OCI-LY7 (cell line): ENCODE measurements at regions not wholly inside any gene's neighbourhood (a gene's known extent, or its start where the extent isn't known, plus 50 kb on each side); places are given as distances from the start of the nearest gene placed in this dataset.

Experiments
- CTCF ChIP-seq: fragments of 200-600 bp; sonication (generic); conservative IDR thresholded peaks from 2 replicates; pipeline ENCODE4 v1.5.1; 2014; ENCODE audit warnings: mild to moderate bottlenecking, antibody characterized with exemption, low read length, moderate library complexity, mixed read lengths
- EZH2phosphoT487 ChIP-seq: fragments of 200-600 bp; sonication (generic); IDR thresholded peaks from 2 replicates; pipeline ENCODE4 v1.6.1; 2018; ENCODE audit warnings: low read depth, borderline replicate concordance, mild to moderate bottlenecking, mixed run types, antibody characterized with exemption, low read length, moderate library complexity, mixed read lengths

DNA sequence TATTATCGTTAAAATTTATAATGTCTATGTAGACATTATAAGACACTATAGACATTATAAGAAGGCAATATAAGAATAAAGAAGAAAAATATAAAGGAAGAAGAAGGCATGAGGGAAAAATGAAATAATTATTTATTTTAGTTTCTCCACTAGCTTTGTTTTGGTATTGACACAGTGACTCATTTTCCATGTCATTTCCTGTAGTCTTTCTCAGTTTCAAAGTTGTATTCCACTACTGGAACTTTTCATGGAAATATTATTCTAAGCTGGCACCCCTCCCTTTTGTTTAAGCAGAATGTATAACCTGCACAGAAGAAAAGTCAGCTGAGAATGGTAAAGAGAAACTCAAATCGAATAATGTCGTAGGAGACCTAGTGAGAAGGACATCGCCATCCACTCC, 234.2 kb upstream of the NETO1 start:
- TF ChIP-seq CTCF = no peak
- TF ChIP-seq EZH2phosphoT487 = no peak
